ENCODE measurements at regions not wholly inside any gene's neighbourhood (a gene's known extent, or its start where the extent isn't known, plus 50 kb on each side); places are given as distances from the start of the nearest gene placed in this dataset.

DNA sequence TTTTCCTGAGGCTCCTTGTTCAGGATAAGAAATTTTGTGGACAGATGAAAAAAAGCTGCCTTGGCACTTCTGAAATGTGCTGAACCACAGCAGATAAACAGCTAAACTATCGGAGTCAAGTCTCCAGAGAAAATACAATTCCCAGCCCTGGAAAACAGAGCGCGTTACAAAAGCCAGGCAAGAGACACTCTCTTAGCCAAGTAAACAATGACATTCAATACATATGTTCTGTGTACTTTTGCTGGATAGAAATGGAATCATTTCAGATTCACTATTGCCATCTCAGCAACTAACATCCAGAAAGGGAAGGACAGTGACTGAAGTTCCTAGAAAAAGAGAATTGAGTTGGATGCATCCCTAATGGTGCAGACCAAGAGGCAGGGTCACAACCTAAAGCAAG lies 196.8 kb upstream of the NRSN1 start:
- H2BK5ac ChIP-seq (ENCODE audit: insufficient read length, low read length): no peak overlapping the region
- no peaks in the 10 kb centered on the region for H3K79me2 ChIP-seq (ENCODE audit: insufficient read depth, low read length)
- H2BK12ac ChIP-seq (ENCODE audit: insufficient read length, low read depth, low read length): no peak overlapping the region
- TF ChIP-seq, protein P1, sequence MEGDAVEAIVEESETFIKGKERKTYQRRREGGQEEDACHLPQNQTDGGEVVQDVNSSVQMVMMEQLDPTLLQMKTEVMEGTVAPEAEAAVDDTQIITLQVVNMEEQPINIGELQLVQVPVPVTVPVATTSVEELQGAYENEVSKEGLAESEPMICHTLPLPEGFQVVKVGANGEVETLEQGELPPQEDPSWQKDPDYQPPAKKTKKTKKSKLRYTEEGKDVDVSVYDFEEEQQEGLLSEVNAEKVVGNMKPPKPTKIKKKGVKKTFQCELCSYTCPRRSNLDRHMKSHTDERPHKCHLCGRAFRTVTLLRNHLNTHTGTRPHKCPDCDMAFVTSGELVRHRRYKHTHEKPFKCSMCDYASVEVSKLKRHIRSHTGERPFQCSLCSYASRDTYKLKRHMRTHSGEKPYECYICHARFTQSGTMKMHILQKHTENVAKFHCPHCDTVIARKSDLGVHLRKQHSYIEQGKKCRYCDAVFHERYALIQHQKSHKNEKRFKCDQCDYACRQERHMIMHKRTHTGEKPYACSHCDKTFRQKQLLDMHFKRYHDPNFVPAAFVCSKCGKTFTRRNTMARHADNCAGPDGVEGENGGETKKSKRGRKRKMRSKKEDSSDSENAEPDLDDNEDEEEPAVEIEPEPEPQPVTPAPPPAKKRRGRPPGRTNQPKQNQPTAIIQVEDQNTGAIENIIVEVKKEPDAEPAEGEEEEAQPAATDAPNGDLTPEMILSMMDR (conservative IDR thresholded peaks at IDR 0.05): no peak
- H3K9ac ChIP-seq (ENCODE audit: extremely low read depth, insufficient read length, low read length): no peak overlapping the region
- H3T11ph ChIP-seq (ENCODE audit: low read length): no peak overlapping the region
- no peaks in the 10 kb centered on the region for H4K20me1 ChIP-seq (ENCODE audit: control insufficient read depth, insufficient read depth, insufficient read length)
- no peak overlapping the region for H4K5ac ChIP-seq (ENCODE audit: insufficient read length, low read depth, low read length)
- no peak overlapping the region for H4K91ac ChIP-seq (ENCODE audit: insufficient read length, low read depth, low read length)
- Mint-ChIP-seq H3K27ac (no peak overlapping the region), H3K36me3 (ENCODE audit: insufficient read depth in 1 of 3, low read depth in 3 of 3) (no peaks in the 10 kb centered on the region; a peak in 1 of 7 replicates), H3K4me1 (no peaks in the 10 kb centered on the region), H3K9me3 (peaks cover 4 to 6% of the 10 kb centered on the region in 2 experiments; a peak in 2 of 5 replicates), H3K27me3 (ENCODE audit: low read depth) (no peaks in the 10 kb centered on the region; the same call in 1 of the 2 replicates), H3K4me3 (no peak overlapping the region)
- no peak overlapping the region for H2BK20ac ChIP-seq (ENCODE audit: low read depth, low read length, poor library complexity, severe bottlenecking)
- H2BK15ac ChIP-seq (ENCODE audit: low read depth, low read length): no peak overlapping the region
- no peak overlapping the region for H2AK5ac ChIP-seq (ENCODE audit: insufficient read length, low read length)
- no peak overlapping the region for H3K14ac ChIP-seq (ENCODE audit: insufficient read depth, low read length)
- H3K23me2 ChIP-seq (ENCODE audit: insufficient read length, low read depth, low read length, poor library complexity, severe bottlenecking): no peaks in the 10 kb centered on the region
- H4K8ac ChIP-seq (replicated peaks; ENCODE audit: insufficient read length, low read depth, low read length): no peak overlapping the region
- H3K56ac ChIP-seq (ENCODE audit: insufficient read length, low read depth, low read length): no peak overlapping the region
- H3K79me1 ChIP-seq (ENCODE audit: insufficient read depth, low read depth, low read length, poor library complexity, severe bottlenecking): no peaks in the 10 kb centered on the region
- no CpG with 5 or more reads among the region's 3 CpGs for WGBS (ENCODE audit: extremely low coverage, insufficient read length, low lambda C conversion rate)
- H2BK120ac ChIP-seq (ENCODE audit: low read depth, low read length, poor library complexity, severe bottlenecking): no peak overlapping the region
- no peak overlapping the region for H3K4me2 ChIP-seq (ENCODE audit: insufficient read depth, insufficient read length, low read length)
- no peaks in the 10 kb centered on the region for H3K27me3 ChIP-seq (ENCODE audit: insufficient read depth, low read length)
- no peaks in the 10 kb centered on the region for H3K9me3 ChIP-seq (ENCODE audit: control insufficient read depth, low read depth, low read length)
- H3K27ac ChIP-seq (ENCODE audit: insufficient read length, low read depth, low read length): no peak overlapping the region
- H3K4me1 ChIP-seq (ENCODE audit: insufficient read depth, low read length): no peaks in the 10 kb centered on the region
- H3K18ac ChIP-seq (ENCODE audit: insufficient read length, low read depth, low read length): no peak overlapping the region
- H2AFZ ChIP-seq (ENCODE audit: low read length): no peak overlapping the region
- no peak overlapping the region for H3K4ac ChIP-seq (ENCODE audit: low read depth, low read length)
- no peak overlapping the region for H3K23ac ChIP-seq (ENCODE audit: insufficient read length, low read depth, low read length)
- no peak for DNase-seq
